ENCODE measurements at regions not wholly inside any gene's neighbourhood (a gene's known extent, or its start where the extent isn't known, plus 50 kb on each side); places are given as distances from the start of the nearest gene placed in this dataset.

GRCh38 chrX:85611926-85612325, 232.5 kb upstream of the POF1B start:
- DNase-seq (ENCODE audit: extremely low read depth in 1 of 4, low spot score in 3 of 4) (peak in 1 of 4 experiments; percentile 6), ATAC-seq (no peak), FAIRE-seq (no peak)
- no peaks in the 10 kb centered on the region for H3K27me3 ChIP-seq (ENCODE audit: control insufficient read depth in 2 of 2, insufficient read depth in 2 of 2, low read length in 2 of 2)
- no peaks in the 10 kb centered on the region for H3K4me1 ChIP-seq (replicated peaks in 1 of 2; ENCODE audit: control insufficient read depth in 2 of 2, insufficient read depth in 2 of 2, low read length in 2 of 2)
- CTCF ChIA-PET (ENCODE audit: low intra/inter-chr PET ratio), result no interaction called here
- H3K79me2 ChIP-seq (ENCODE audit: control insufficient read depth, insufficient read depth, low read length), result no peaks in the 10 kb centered on the region
- intact Hi-C loops (cut with micrococcal nuclease) (no loop called here), in situ Hi-C loops (cut with MboI) (no loop called here)
- H3K27ac ChIP-seq (ENCODE audit: extremely low read depth, low read depth, low read length), result no peak overlapping the region
- H3K4me3 ChIP-seq, result no peak overlapping the region
- no peak overlapping the region for H2AFZ ChIP-seq (ENCODE audit: low read depth, low read length)
- BruUV-seq (replicated peaks), result no TSS peak
- H3K4me2 ChIP-seq (ENCODE audit: insufficient read depth, low read length), result no peak overlapping the region
- peak in 1 of 3 experiments; percentile 33; a peak in 2 of 6 replicates for TF ChIP-seq CTCF (IDR thresholded peaks at IDR 0.05 in 2 of 3, conservative IDR thresholded peaks at IDR 0.05 in 1 of 3; ENCODE audit: insufficient read depth in 2 of 3, low read depth in 1 of 3, low read length in 3 of 3)
- TF ChIP-seq CREM (IDR thresholded peaks at IDR 0.05; ENCODE audit: low read depth), result no peak
- TF ChIP-seq PRMT5 (CRISPR knock-in tag; IDR thresholded peaks at IDR 0.05), result no peak
- TF ChIP-seq CREB1 (IDR thresholded peaks at IDR 0.05), result no peak
- TF ChIP-seq CREB1 (CRISPR knock-in tag; IDR thresholded peaks at IDR 0.05), result no peak
- TF ChIP-seq RAD21 (CRISPR knock-in tag; conservative IDR thresholded peaks at IDR 0.05 in 1 of 2, IDR thresholded peaks at IDR 0.05 in 1 of 2), result peak in 1 of 2 experiments; percentile 44; a peak in 2 of 4 replicates
- no peaks in the 10 kb centered on the region for H4K20me1 ChIP-seq (replicated peaks; ENCODE audit: control insufficient read depth, insufficient read depth, low read length)
- H3K9ac ChIP-seq (ENCODE audit: insufficient read depth in 1 of 2, low read depth in 2 of 2, low read length in 2 of 2), result no peak overlapping the region
- POLR2A ChIA-PET, result no interaction called here
- no peaks in the 10 kb centered on the region for H3K36me3 ChIP-seq (ENCODE audit: control insufficient read depth, insufficient read depth, low read length)
- H3K9me3 ChIP-seq (replicated peaks; ENCODE audit: control insufficient read depth, insufficient read depth, low read depth, low read length), result no peaks in the 10 kb centered on the region
- no peaks in the 10 kb centered on the region for H3K9me1 ChIP-seq (ENCODE audit: control insufficient read depth, insufficient read depth, low read length)

Measured in K562 (cell line).